Choroid plexus epithelial cell (primary cell): ENCODE measurements at regions not wholly inside any gene's neighbourhood (a gene's known extent, or its start where the extent isn't known, plus 50 kb on each side); places are given as distances from the start of the nearest gene placed in this dataset.
A peak's percentile ranks its signal among the peaks of the same experiment; 100 is the strongest.
"Not testable (repeated sequence)": the region's sequence is repeated elsewhere in the genome, so short reads cannot be mapped to it uniquely, and the experiment has no call there.

Source experiments
- DNase-seq: peaks from one replicate; pipeline ENCODE4 v3.0.0-alpha.2; 2010; ENCODE audit warnings: low read depth
- H3K4me3 ChIP-seq: 2 replicates; pipeline ENCODE4 v1.5.1; 2011; ENCODE audit warnings: low read depth, mild to moderate bottlenecking, control low read depth, low read length, moderate library complexity
- TF ChIP-seq, protein P1 (sequence below): conservative IDR thresholded peaks from 2 replicates; pipeline ENCODE4 v1.5.1; 2011; ENCODE audit warnings: low read depth, mild to moderate bottlenecking, control low read depth, inconsistent platforms, low read length, moderate library complexity

DNA sequence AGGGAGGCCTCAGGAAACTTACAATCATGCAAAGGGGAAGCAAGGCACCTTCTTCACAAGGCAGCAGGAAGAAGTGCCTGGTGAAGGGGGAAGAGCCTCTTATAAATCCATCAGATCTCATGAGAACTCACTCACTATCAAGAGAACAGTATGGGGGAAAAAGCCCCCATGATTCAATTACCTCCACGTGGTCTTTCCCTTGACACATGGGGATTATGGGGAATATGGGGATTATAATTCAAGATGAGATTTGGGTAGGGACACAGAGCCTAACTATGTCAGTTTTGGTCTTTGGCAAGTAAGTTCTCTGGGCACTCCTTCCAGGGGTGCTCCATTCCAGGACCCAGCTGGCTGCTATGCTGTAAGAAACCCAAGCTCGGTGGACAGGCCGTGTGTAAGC, 275.3 kb upstream of the TUT7 start:
- TF ChIP-seq, protein P1, sequence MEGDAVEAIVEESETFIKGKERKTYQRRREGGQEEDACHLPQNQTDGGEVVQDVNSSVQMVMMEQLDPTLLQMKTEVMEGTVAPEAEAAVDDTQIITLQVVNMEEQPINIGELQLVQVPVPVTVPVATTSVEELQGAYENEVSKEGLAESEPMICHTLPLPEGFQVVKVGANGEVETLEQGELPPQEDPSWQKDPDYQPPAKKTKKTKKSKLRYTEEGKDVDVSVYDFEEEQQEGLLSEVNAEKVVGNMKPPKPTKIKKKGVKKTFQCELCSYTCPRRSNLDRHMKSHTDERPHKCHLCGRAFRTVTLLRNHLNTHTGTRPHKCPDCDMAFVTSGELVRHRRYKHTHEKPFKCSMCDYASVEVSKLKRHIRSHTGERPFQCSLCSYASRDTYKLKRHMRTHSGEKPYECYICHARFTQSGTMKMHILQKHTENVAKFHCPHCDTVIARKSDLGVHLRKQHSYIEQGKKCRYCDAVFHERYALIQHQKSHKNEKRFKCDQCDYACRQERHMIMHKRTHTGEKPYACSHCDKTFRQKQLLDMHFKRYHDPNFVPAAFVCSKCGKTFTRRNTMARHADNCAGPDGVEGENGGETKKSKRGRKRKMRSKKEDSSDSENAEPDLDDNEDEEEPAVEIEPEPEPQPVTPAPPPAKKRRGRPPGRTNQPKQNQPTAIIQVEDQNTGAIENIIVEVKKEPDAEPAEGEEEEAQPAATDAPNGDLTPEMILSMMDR = no peak
- no peak overlapping the region for H3K4me3 ChIP-seq
- no peak for DNase-seq

DNA sequence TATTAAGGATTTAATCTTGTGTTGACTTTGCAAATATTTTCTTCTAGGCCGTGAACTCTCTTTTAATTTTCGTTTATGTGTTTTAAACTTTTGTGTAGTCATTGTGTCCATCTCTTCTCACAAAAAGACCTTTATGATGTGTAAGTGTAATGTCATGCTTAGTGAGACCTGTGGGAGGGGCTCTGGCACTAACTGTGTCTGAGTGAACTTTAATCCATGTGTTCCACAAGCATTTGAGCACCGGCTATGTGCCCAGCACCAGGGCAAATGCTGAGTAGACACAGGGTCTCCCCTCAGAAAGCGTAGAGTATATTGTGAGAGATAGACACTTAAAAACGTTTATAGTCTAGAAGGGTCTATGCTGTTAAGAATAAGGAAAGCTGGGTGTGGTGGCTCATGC, 272.6 kb upstream of the TUT7 start:
- TF ChIP-seq, protein P1 = no peak
- H3K4me3 ChIP-seq = no peak overlapping the region
- no peak for DNase-seq

DNA sequence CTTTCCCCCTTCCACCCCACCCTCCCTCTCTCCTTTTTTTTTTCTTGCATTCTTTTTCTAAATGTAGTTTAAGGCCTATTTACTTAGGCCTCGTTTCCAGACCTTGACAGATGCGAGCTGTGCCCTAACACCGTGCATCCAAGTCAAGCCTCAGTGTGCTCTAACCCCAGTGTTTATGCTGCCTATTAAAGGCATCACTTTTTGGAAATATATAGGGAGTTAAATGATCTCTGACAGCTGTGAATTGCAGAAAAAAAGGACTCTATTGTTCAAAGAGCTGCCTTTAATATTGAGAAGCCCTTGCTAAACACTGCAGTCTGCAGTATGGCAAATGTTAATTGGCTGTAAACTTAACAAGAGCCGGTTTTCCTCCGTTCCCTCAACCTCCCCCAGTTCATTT, 270.4 kb upstream of the TUT7 start:
- no peak overlapping the region for H3K4me3 ChIP-seq
- no peak for DNase-seq
- TF ChIP-seq, protein P1 = no peak

DNA sequence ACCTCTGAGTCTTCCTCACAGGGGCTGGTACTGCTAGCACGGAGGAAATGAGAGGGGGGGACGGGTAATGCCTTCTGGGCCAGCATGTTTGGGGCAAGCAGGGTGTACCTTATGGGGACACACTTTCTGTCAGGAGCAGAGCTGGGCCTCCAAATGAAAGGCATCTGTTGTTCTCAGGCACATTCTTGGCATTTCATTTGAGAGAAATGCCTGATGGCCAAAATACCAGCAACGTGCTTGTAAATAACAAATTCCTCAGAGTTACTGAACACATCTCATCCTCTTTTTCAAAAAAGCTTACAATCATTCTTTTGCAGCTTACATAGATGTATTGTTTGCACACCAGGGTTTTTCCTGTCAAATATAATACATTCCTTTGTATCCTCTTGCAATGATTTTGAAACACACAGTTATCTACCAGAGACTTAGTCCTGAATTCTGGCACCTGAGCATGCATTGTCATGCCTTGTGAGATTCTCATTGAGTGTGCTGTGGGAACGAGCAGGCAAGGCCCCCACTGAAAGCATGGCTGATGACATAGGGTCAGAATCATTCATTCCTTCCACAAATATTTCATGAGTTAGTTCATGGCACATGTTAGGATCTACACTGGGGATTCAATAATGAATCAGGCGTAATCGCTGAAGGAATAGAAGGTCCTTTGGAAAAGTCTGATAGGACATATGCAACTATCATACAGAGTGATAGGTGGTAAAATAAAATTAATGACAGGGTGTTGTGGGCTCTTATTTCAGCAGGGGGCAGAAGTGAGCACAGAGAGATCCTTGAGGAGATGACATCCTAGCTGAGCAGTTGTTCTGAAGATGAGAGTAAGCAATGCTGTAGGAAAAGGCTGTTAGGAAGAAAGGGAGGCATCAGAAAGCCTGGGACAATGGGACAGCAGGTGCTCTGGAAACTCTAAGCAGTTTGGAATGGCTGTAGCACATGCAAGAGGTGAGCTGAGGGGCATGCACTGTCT, 260.9 kb upstream of the TUT7 start:
- peak; percentile 68 for DNase-seq

DNA sequence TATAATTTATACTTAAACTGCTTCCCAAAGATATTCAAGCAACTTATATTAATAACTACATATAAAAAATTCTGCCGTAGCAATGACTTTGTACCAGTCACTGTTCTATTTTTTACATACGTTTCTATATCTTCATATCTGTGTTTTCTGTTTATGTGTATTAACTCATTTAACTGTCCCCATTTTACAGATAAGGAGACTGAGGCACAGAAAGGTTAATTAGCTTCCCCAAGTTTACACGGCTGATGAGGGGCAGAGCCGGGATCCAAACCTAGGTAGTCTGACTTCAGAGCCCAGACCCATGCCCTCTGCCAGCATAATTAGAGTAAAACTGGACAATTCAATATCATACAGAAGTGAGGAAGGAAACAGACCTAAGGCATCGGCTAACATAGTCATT, 259.7 kb upstream of the TUT7 start:
- TF ChIP-seq, protein P1 = no peak
- H3K4me3 ChIP-seq = no peak overlapping the region
- no peak for DNase-seq

More for the DNA sequence above, 260.9 kb upstream of the TUT7 start:
- TF ChIP-seq, protein P1 = peak; percentile 68
- H3K4me3 ChIP-seq = no peak overlapping the region

DNA sequence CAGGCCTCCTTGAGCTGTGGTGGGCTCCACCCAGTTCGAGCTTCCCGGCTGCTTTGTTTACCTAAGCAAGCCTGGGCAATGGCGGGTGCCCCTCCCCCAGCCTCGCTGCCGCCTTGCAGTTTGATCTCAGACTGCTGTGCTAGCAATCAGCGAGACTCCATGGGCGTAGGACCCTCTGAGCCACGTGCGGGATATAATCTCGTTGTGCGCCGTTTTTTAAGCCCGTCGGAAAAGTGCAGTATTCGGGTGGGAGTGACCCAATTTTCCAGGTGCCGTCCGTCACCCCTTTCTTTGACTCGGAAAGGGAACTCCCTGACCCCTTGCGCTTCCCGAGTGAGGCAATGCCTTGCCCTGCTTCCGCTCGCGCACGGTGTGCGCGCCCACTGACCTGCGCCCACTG, 257.3 kb upstream of the TUT7 start:
- H3K4me3 ChIP-seq, DNase-seq: not testable (repeated sequence)

DNA sequence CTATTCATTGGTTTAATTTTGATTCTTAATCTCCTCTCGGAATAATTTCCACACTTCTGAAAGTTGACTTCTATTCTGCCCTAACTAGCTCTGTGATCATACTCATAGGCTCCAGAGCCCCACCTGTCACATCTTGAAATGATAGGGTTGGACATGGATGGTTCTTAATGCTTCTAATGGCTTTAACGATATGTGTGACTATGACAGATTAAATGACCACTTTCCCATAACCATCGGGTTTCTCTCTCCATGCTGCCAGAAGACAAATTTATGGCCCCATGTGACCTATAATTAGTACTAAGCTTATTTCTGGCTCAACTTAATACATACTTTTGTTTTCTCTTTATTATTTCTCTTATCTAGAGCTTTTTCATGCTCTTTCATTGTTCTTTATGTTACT, 251.1 kb upstream of the TUT7 start:
- DNase-seq = no peak
- H3K4me3 ChIP-seq = no peak overlapping the region
- TF ChIP-seq, protein P1 = no peak
